Stomach (tissue), 8 donors: ENCODE measurements at regions not wholly inside any gene's neighbourhood (a gene's known extent, or its start where the extent isn't known, plus 50 kb on each side); places are given as distances from the start of the nearest gene placed in this dataset.

Experiments used
- DNase-seq, 2 donors: peaks; one replicate each; pipeline versions ENCODE4 v3.0.0 to v3.0.0-alpha.2; 2013 to 2019
- H3K27ac ChIP-seq, 5 donors: fragments of 200-600 bp in 4 of 5; sonication (generic) in 4 of 5; one replicate each; pipeline ENCODE4 v1.5.1; 2013 to 2019; ENCODE audit warnings: mild to moderate bottlenecking in 1 of 5, moderate library complexity in 1 of 5
- H3K27me3 ChIP-seq, 3 donors: fragments of 200-600 bp; sonication (generic); one replicate each; pipeline ENCODE4 v1.5.1; 2017 to 2019; ENCODE audit warnings: mixed run types in 1 of 3
- H3K36me3 ChIP-seq, 4 donors: fragments of 200-600 bp; sonication (generic); 1 replicate in 3 of 4; 2 replicates in 1 of 4; pipeline ENCODE4 v1.5.1; 2016 to 2019
- H3K4me1 ChIP-seq, 4 donors: fragments of 200-600 bp; sonication (generic); one replicate each; pipeline ENCODE4 v1.5.1; 2016 to 2019
- H3K4me3 ChIP-seq, 4 donors: fragments of 200-600 bp; sonication (generic) in 3 of 4; one replicate each; pipeline ENCODE4 v1.5.1; 2016 to 2019; ENCODE audit warnings: mild to moderate bottlenecking in 1 of 4
- H3K9me3 ChIP-seq, 4 donors: fragments of 200-600 bp; sonication (generic); one replicate each; pipeline ENCODE4 v1.5.1; 2016 to 2019
- EP300 ChIP-seq: sonication (generic); formaldehyde crosslinking; IDR thresholded peaks from one replicate; pipeline ENCODE4 v1.6.1; 2017; ENCODE audit warnings: antibody characterized with exemption
- POLR2A ChIP-seq, 4 donors: fragments of 450-650 bp; IDR thresholded peaks; one replicate each; pipeline ENCODE4 v1.6.1; 2016; ENCODE audit warnings: antibody characterized with exemption in 4 of 4, control low read depth in 2 of 4, mild to moderate bottlenecking in 1 of 4, moderate library complexity in 1 of 4
- POLR2AphosphoS5 ChIP-seq, 3 donors: sonication (generic); formaldehyde crosslinking; IDR thresholded peaks; one replicate each; pipeline ENCODE4 v1.6.1; 2016; ENCODE audit warnings: antibody characterized with exemption in 3 of 3
- WGBS, 5 donors: extraction: QIAGEN DNeasy Blood & Tissue Kit in 3 of 5; methylation state at CpG; one replicate each; pipeline versions ENCODE4 v1.1.5 to v1.1.7; 2013 to 2018; 5-methylcytosine and 5-hydroxymethylcytosine counted together
- intact Hi-C: fragments of 100-400 bp; cut with DNase I; formaldehyde crosslinking; loops from one replicate; pipeline ENCODE4 v1.15.1; 2023; ENCODE audit warnings: low total_unique reads
- TF ChIP-seq, protein P1 (sequence below), 7 experiments: fragments of 450-650 bp in 4 of 7; fragments of 200-600 bp in 3 of 7; sonication (generic) in 3 of 7; IDR thresholded peaks; one replicate each; pipeline ENCODE4 v1.5.1; 2016 to 2019; ENCODE audit warnings: antibody characterized with exemption in 7 of 7, control low read depth in 2 of 7, mild to moderate bottlenecking in 1 of 7
- donor health status: healthy with polysubstance abuse.
- donor health status: Bipolar disorder and iron deficiency.
- donor health status: healthy.

DNA sequence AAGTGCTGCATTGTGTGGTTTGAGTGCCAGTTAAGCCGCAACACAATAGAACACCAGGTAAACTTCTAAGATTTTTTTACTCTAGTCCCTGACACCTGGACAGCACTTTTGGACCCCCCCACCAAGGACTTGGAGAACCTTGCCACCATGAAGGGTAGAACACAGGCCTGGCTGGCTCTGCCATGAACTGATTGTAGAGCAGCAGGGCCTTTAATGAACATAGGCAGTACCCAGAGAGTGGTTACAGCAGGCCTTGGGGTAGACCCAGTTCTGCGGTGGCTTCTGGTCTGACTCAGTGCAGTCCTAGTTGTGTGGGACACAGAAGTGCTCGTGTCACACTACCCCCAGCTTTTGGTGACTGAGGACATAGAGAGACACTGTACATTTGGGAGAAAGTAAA, 648.3 kb downstream of the PCDH19 start:
- 75 to 90% (median 86%) methylated on average over 1 to 3 of the region's 3 CpGs for WGBS, 5 donors
- intact Hi-C loops = no loop called here
- TF ChIP-seq, protein P1, sequence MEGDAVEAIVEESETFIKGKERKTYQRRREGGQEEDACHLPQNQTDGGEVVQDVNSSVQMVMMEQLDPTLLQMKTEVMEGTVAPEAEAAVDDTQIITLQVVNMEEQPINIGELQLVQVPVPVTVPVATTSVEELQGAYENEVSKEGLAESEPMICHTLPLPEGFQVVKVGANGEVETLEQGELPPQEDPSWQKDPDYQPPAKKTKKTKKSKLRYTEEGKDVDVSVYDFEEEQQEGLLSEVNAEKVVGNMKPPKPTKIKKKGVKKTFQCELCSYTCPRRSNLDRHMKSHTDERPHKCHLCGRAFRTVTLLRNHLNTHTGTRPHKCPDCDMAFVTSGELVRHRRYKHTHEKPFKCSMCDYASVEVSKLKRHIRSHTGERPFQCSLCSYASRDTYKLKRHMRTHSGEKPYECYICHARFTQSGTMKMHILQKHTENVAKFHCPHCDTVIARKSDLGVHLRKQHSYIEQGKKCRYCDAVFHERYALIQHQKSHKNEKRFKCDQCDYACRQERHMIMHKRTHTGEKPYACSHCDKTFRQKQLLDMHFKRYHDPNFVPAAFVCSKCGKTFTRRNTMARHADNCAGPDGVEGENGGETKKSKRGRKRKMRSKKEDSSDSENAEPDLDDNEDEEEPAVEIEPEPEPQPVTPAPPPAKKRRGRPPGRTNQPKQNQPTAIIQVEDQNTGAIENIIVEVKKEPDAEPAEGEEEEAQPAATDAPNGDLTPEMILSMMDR (IDR thresholded peaks at IDR 0.05) = no peak
- no peak for TF ChIP-seq POLR2AphosphoS5 (IDR thresholded peaks at IDR 0.05)
- TF ChIP-seq POLR2A (IDR thresholded peaks at IDR 0.05) = no peak
- TF ChIP-seq EP300 = no peak

DNA sequence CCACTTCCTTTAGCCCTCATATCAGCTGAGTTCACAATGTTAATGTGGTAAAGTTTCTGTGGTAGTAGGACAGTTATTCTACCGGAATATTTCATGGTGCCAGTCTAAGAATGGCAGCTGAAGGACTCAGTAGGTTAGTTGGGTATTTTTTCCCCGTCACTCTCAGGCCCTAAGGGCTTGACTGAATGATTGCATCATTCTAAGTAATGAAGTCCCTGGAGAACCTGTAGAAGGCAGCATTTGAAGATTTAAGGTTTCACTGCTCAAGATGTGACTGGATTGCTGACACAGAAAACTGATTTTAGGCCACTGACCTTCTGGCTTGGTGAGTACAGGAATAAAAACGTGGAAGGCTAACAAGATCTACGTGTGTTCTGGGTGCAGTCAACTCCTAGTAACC, 657.3 kb downstream of the PCDH19 start:
- H3K36me3 ChIP-seq = no peaks in the 10 kb centered on the region
- no peaks in the 10 kb centered on the region for H3K4me1 ChIP-seq
- TF ChIP-seq, protein P1 (IDR thresholded peaks at IDR 0.05) = no peak
- TF ChIP-seq EP300 = no peak
- no peak for TF ChIP-seq POLR2AphosphoS5 (IDR thresholded peaks at IDR 0.05)
- no peak for TF ChIP-seq POLR2A (IDR thresholded peaks at IDR 0.05)
- H3K27me3 ChIP-seq = no peaks in the 10 kb centered on the region
- no peaks in the 10 kb centered on the region for H3K9me3 ChIP-seq
- no peak for DNase-seq
- H3K27ac ChIP-seq = no peak overlapping the region
- intact Hi-C loops = no loop called here
- 61 to 72% (median 64%) methylated on average over 4 of the region's 4 CpGs for WGBS, 5 donors
- no peak overlapping the region for H3K4me3 ChIP-seq

More for the DNA sequence above, 648.3 kb downstream of the PCDH19 start:
- Histone ChIP-seq H3K27ac (no peak overlapping the region), H3K36me3 (no peaks in the 10 kb centered on the region), H3K27me3 (peaks cover 0 to 5% (median 0%) of the 10 kb centered on the region in 3 donors), H3K9me3 (peaks cover 0 to 17% (median 8%) of the 10 kb centered on the region in 4 donors), H3K4me1 (no peaks in the 10 kb centered on the region), H3K4me3 (no peak overlapping the region)
- DNase-seq = no peak

DNA sequence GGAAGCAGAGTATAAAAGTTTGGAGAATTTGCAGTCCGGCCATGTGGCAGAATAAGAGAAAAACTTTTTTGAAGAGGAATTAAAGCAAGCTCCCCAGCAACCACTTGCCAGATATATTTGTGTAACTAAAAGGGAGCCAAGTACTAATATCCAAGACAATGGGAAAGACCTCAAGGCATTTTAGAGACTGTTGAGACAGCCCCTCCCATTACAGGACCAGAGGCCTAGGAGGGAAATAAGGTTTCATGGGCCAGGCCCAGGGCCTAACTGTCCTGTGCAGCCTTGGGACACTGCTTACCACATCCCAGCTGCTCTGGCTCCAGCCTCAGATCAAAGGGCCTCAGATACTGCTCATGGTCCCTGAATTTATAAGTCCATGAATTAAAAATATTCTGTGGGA, 659.4 kb downstream of the PCDH19 start:
- Histone ChIP-seq H3K4me3 (no peak overlapping the region), H3K4me1 (no peaks in the 10 kb centered on the region), H3K27ac (no peak overlapping the region), H3K27me3 (no peaks in the 10 kb centered on the region), H3K36me3 (no peaks in the 10 kb centered on the region), H3K9me3 (no peaks in the 10 kb centered on the region)
- intact Hi-C loops = no loop called here
- DNase-seq = no peak
- TF ChIP-seq EP300 (no peak), POLR2A (IDR thresholded peaks at IDR 0.05) (no peak), POLR2AphosphoS5 (IDR thresholded peaks at IDR 0.05) (no peak)
- TF ChIP-seq, protein P1 (IDR thresholded peaks at IDR 0.05) = no peak
- 77 to 93% (median 82%) methylated on average over 1 of the region's 1 CpG for WGBS, 5 donors

DNA sequence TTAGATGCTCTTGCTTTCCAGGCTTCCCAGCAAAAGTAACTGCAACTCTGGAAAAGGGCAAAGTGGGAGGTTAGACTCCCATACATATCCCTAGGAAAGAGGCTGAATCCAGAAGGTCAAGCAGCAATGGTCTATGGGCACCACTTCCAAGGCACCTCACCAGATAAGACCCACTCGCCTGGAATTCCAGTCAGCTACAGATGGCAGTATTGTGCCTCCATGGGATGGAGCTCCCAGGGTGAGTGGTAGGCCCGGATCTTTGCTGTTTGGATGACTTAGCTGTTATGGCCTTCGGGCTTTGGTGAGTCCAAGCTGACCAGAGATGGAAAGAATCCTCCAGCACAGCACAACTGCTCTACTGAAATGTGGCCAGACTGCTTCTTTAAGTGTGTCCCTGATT, 688.0 kb downstream of the PCDH19 start:
- H3K9me3 ChIP-seq = peaks cover 0 to 7% (median 0%) of the 10 kb centered on the region in 4 donors
- H3K27me3 ChIP-seq = peaks cover 0 to 4% (median 0%) of the 10 kb centered on the region in 3 donors
- WGBS, 5 donors = 50 to 80% (median 71%) methylated on average over 1 to 3 of the region's 3 CpGs
- H3K4me1 ChIP-seq = no peaks in the 10 kb centered on the region
- TF ChIP-seq POLR2AphosphoS5 (IDR thresholded peaks at IDR 0.05) = no peak
- TF ChIP-seq EP300 = no peak
- TF ChIP-seq POLR2A (IDR thresholded peaks at IDR 0.05) = no peak
- TF ChIP-seq, protein P1 (IDR thresholded peaks at IDR 0.05) = no peak
- H3K4me3 ChIP-seq = no peak overlapping the region
- no peak overlapping the region for H3K27ac ChIP-seq
- DNase-seq = no peak
- intact Hi-C loops = no loop called here
- H3K36me3 ChIP-seq = no peaks in the 10 kb centered on the region
